H1 (cell line): ENCODE measurements at regions not wholly inside any gene's neighbourhood (a gene's known extent, or its start where the extent isn't known, plus 50 kb on each side); places are given as distances from the start of the nearest gene placed in this dataset.

ENCODE experiments used
- CHD2 ChIP-seq: IDR thresholded peaks from 2 replicates; pipeline ENCODE4 v1.6.1; 2012; ENCODE audit warnings: low read length, improper control_type of control experiment
- TAF1 ChIP-seq: IDR thresholded peaks from 2 replicates; pipeline ENCODE4 v1.6.1; 2011; ENCODE audit warnings: mild to moderate bottlenecking, low read depth, low read length

- no peak for TF ChIP-seq CHD2
- TF ChIP-seq TAF1, result no peak
Observed at GRCh38 chr2:82230406-82230805, 1925.9 kb upstream of the LRRTM1 start.
